ENCODE measurements at regions not wholly inside any gene's neighbourhood (a gene's known extent, or its start where the extent isn't known, plus 50 kb on each side); places are given as distances from the start of the nearest gene placed in this dataset.

DNA sequence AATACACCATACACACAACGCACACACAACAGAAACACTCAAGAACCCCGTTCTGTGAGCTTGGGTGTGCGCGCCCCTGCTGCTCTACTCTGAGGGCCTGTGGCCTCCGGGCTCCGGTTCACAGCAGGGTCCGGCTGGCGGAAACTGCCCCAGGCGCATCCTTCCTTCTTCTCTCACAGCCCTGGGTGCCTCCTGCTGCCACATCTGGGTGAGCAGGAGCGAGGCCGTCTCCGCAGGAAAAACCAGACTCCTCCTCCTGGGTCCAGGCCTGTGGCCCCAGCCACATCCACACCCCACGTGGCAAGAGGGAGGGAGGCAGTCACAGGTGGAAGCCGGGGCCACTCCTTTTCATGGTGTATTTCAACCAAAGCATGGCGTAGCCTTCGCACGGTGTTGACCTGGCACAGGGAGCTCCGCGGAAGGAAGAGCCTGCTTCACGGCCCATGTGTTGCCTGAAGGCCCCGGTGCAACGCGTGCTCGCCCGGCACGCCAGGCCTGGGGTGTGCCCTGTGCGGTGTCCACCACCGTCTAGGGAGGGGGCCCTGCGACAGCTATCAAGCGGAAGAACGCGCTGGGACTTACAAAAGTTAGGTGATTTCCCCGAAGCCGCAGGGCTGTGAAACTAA is 1502.7 kb downstream of the TBC1D22A start:
- no peak for TF ChIP-seq POLR2AphosphoS5 (IDR thresholded peaks at IDR 0.05)
- TF ChIP-seq, protein P1, sequence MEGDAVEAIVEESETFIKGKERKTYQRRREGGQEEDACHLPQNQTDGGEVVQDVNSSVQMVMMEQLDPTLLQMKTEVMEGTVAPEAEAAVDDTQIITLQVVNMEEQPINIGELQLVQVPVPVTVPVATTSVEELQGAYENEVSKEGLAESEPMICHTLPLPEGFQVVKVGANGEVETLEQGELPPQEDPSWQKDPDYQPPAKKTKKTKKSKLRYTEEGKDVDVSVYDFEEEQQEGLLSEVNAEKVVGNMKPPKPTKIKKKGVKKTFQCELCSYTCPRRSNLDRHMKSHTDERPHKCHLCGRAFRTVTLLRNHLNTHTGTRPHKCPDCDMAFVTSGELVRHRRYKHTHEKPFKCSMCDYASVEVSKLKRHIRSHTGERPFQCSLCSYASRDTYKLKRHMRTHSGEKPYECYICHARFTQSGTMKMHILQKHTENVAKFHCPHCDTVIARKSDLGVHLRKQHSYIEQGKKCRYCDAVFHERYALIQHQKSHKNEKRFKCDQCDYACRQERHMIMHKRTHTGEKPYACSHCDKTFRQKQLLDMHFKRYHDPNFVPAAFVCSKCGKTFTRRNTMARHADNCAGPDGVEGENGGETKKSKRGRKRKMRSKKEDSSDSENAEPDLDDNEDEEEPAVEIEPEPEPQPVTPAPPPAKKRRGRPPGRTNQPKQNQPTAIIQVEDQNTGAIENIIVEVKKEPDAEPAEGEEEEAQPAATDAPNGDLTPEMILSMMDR (IDR thresholded peaks at IDR 0.05): no peak
- no peak for TF ChIP-seq POLR2A (IDR thresholded peaks at IDR 0.05)
- no peak for TF ChIP-seq EP300 (IDR thresholded peaks at IDR 0.05)
